ENCODE measurements at regions not wholly inside any gene's neighbourhood (a gene's known extent, or its start where the extent isn't known, plus 50 kb on each side); places are given as distances from the start of the nearest gene placed in this dataset.

GRCh38 chr5:58054018-58054417 lies 405.9 kb downstream of the PLK2 start:
- TF ChIP-seq ZBTB33 (IDR thresholded peaks at IDR 0.05) (no peak), MAX (IDR thresholded peaks at IDR 0.05) (no peak), CTCF (IDR thresholded peaks at IDR 0.05; ENCODE audit: low read depth, low read length, missing input control) (no peak), ATF3 (IDR thresholded peaks at IDR 0.05) (no peak), GABPA (IDR thresholded peaks at IDR 0.05 in 1 of 2, conservative IDR thresholded peaks at IDR 0.05 in 1 of 2) (no peak), TAF1 (conservative IDR thresholded peaks at IDR 0.05) (no peak), NR2F2 (IDR thresholded peaks at IDR 0.05) (no peak), YY1 (IDR thresholded peaks at IDR 0.05) (no peak), HNF4A (conservative IDR thresholded peaks at IDR 0.05) (no peak), FOXA2 (IDR thresholded peaks at IDR 0.05) (no peak), FOXA1 (IDR thresholded peaks at IDR 0.05) (no peak), SP1 (IDR thresholded peaks at IDR 0.05) (no peak), JUND (IDR thresholded peaks at IDR 0.05) (no peak), RXRA (IDR thresholded peaks at IDR 0.05) (no peak), RAD21 (IDR thresholded peaks at IDR 0.05) (no peak), EGR1 (IDR thresholded peaks at IDR 0.05; ENCODE audit: low read depth in 2 of 2) (no peak), HNF4G (IDR thresholded peaks at IDR 0.05) (no peak), REST (IDR thresholded peaks at IDR 0.05) (no peak)
- Histone ChIP-seq H3K4me3 (ENCODE audit: low read depth in 1 of 3, low read length in 3 of 3) (no peak overlapping the region), H3K36me3 (ENCODE audit: control insufficient read depth in 4 of 4, insufficient read depth in 3 of 4, low read depth in 1 of 4, low read length in 3 of 4) (no peaks in the 10 kb centered on the region), H3K27me3 (ENCODE audit: control insufficient read depth in 4 of 4, insufficient read depth in 4 of 4, low read length in 3 of 4) (no peaks in the 10 kb centered on the region), H3K9ac (ENCODE audit: low read depth in 1 of 2, low read length in 2 of 2) (no peak overlapping the region), H3K9me3 (ENCODE audit: control insufficient read depth in 4 of 4, low read length in 3 of 4) (peaks cover 0 to 5% (median 0%) of the 10 kb centered on the region in 4 donors), H3K4me1 (ENCODE audit: control insufficient read depth in 4 of 4, insufficient read depth in 4 of 4, low read length in 3 of 4) (no peaks in the 10 kb centered on the region), H3K27ac (ENCODE audit: low read depth in 1 of 2, low read length in 2 of 2) (no peak overlapping the region)
- DNase-seq (ENCODE audit: low spot score) = no peak
- 95% methylated on average over 1 of the region's 1 CpG for WGBS

Measured in liver (tissue), 8 donors.